A549 (cell line): ENCODE measurements at regions not wholly inside any gene's neighbourhood (a gene's known extent, or its start where the extent isn't known, plus 50 kb on each side); places are given as distances from the start of the nearest gene placed in this dataset.

Source experiments
- EP300 ChIP-seq, 2 experiments: fragments of >200 bp; sonication (Bioruptor Twin); formaldehyde crosslinking; IDR thresholded peaks; 2 replicates in 1 of 2; 3 replicates in 1 of 2; pipeline ENCODE4 v1.6.1; 2016 to 2017
- RFX5 ChIP-seq: fragments of 450-650 bp; IDR thresholded peaks from 2 replicates; pipeline ENCODE4 v1.7.1; 2014; ENCODE audit warnings: antibody characterized with exemption, mild to moderate bottlenecking, moderate library complexity
- TF ChIP-seq, protein P1 (sequence below): fragments of 150-350 bp; IDR thresholded peaks from 2 replicates; pipeline ENCODE4 v1.6.1; 2014; ENCODE audit warnings: low read depth, mild to moderate bottlenecking, low read length
- TF ChIP-seq, protein P2 (sequence below): fragments of >200 bp; sonication (Bioruptor Twin); formaldehyde crosslinking; IDR thresholded peaks from 3 replicates; pipeline ENCODE4 v1.5.1; 2016
- TF ChIP-seq, protein P3 (sequence below): fragments of 200-600 bp; sonication (generic); IDR thresholded peaks from 2 replicates; pipeline ENCODE4 v1.6.1; 2016; ENCODE audit warnings: antibody characterized with exemption, mild to moderate bottlenecking, moderate library complexity

DNA sequence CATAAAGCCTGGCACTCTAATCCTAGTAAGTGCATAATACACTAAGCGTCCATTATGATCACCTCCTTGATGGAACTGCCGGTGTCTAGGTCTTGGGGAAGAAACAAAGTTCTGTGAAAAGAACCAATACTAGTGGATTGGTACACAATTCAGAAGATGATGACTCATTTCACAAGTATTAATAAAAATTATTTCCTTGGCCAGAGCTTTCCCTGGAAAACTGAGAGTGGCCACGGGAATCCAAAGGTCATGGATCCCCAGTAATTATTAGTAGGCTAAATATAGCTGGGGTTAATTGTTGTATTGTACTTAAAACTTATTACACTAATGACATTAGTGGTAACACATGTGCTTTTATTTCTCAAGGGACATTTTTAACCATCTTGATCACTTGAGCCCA lies 808.0 kb upstream of the NR2F2 start:
- TF ChIP-seq, protein P1, sequence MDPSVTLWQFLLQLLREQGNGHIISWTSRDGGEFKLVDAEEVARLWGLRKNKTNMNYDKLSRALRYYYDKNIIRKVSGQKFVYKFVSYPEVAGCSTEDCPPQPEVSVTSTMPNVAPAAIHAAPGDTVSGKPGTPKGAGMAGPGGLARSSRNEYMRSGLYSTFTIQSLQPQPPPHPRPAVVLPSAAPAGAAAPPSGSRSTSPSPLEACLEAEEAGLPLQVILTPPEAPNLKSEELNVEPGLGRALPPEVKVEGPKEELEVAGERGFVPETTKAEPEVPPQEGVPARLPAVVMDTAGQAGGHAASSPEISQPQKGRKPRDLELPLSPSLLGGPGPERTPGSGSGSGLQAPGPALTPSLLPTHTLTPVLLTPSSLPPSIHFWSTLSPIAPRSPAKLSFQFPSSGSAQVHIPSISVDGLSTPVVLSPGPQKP, result no peak
- no peak for TF ChIP-seq EP300 (IDR thresholded peaks at IDR 0.05)
- TF ChIP-seq RFX5, result no peak
- TF ChIP-seq, protein P2, sequence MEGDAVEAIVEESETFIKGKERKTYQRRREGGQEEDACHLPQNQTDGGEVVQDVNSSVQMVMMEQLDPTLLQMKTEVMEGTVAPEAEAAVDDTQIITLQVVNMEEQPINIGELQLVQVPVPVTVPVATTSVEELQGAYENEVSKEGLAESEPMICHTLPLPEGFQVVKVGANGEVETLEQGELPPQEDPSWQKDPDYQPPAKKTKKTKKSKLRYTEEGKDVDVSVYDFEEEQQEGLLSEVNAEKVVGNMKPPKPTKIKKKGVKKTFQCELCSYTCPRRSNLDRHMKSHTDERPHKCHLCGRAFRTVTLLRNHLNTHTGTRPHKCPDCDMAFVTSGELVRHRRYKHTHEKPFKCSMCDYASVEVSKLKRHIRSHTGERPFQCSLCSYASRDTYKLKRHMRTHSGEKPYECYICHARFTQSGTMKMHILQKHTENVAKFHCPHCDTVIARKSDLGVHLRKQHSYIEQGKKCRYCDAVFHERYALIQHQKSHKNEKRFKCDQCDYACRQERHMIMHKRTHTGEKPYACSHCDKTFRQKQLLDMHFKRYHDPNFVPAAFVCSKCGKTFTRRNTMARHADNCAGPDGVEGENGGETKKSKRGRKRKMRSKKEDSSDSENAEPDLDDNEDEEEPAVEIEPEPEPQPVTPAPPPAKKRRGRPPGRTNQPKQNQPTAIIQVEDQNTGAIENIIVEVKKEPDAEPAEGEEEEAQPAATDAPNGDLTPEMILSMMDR, result no peak
- TF ChIP-seq, protein P3, sequence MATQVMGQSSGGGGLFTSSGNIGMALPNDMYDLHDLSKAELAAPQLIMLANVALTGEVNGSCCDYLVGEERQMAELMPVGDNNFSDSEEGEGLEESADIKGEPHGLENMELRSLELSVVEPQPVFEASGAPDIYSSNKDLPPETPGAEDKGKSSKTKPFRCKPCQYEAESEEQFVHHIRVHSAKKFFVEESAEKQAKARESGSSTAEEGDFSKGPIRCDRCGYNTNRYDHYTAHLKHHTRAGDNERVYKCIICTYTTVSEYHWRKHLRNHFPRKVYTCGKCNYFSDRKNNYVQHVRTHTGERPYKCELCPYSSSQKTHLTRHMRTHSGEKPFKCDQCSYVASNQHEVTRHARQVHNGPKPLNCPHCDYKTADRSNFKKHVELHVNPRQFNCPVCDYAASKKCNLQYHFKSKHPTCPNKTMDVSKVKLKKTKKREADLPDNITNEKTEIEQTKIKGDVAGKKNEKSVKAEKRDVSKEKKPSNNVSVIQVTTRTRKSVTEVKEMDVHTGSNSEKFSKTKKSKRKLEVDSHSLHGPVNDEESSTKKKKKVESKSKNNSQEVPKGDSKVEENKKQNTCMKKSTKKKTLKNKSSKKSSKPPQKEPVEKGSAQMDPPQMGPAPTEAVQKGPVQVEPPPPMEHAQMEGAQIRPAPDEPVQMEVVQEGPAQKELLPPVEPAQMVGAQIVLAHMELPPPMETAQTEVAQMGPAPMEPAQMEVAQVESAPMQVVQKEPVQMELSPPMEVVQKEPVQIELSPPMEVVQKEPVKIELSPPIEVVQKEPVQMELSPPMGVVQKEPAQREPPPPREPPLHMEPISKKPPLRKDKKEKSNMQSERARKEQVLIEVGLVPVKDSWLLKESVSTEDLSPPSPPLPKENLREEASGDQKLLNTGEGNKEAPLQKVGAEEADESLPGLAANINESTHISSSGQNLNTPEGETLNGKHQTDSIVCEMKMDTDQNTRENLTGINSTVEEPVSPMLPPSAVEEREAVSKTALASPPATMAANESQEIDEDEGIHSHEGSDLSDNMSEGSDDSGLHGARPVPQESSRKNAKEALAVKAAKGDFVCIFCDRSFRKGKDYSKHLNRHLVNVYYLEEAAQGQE, result no peak
